GM12878 (cell line): ENCODE measurements at regions not wholly inside any gene's neighbourhood (a gene's known extent, or its start where the extent isn't known, plus 50 kb on each side); places are given as distances from the start of the nearest gene placed in this dataset.

Experiments used
- ATAC-seq: fragments of 200-7000 bp; cut with Tn5 transposase; 3 replicates; pipeline ENCODE4 v1.9.1; 2020; ENCODE audit warnings: mild to moderate bottlenecking, moderate library complexity
- BruUV-seq: library from RNA; stranded (reverse); fragments of 400-500 nt; replicated peaks from 2 replicates; lab custom pipeline; 2021; lab: Mats Ljungman, UMichigan
- CTCF ChIA-PET: fragments of 300-600 bp; sonication (Branson Sonifier 250); formaldehyde crosslinking; extraction: SDS; loops from one replicate; lab custom pipeline; 2021; ENCODE audit warnings: inconsistent platforms; lab: Yijun Ruan, JAX
- POLR2A ChIA-PET: fragments of 350-600 bp; formaldehyde crosslinking; extraction: SDS; loops from one replicate; lab custom pipeline; 2021; ENCODE audit warnings: inconsistent platforms; lab: Charles Lee
- RAD21 ChIA-PET: fragments of 300-600 bp; sonication (Branson Sonifier 250); formaldehyde crosslinking; loops from one replicate; lab custom pipeline; 2023; ENCODE audit warnings: antibody characterized with exemption; ENCODE audit not compliant: unreplicated experiment; lab: Charles Lee
- SMC1A ChIA-PET: fragments of 300-600 bp; sonication (Branson Sonifier 250); formaldehyde crosslinking; loops from one replicate; lab custom pipeline; 2023; ENCODE audit not compliant: unreplicated experiment, uncharacterized antibody; lab: Charles Lee
- DNase-seq: peaks from one replicate; pipeline ENCODE4 v3.0.0-alpha.2; 2011; ENCODE audit warnings: low read depth, low spot score
- FAIRE-seq: peaks from 3 replicates; lab custom pipeline; 2011; peaks lifted over from hg19 to GRCh38; lab: Jason Lieb, UNC
- H2AFZ ChIP-seq: 2 replicates; pipeline ENCODE4 v1.6.0; 2011; ENCODE audit warnings: low read depth, low read length, control low read depth; ENCODE audit not compliant: control insufficient read depth
- H3K27ac ChIP-seq: 2 replicates; pipeline ENCODE4 v1.5.1; 2011; ENCODE audit warnings: control low read depth; ENCODE audit not compliant: control insufficient read depth, insufficient read depth
- H3K27me3 ChIP-seq, 2 experiments: replicated peaks in 1 of 2; 2 replicates each; pipeline versions ENCODE4 v1.6.0 to v1.6.1; 2011; ENCODE audit warnings: low read length in 1 of 2; ENCODE audit not compliant: control insufficient read depth in 2 of 2, insufficient read depth in 2 of 2
- H3K36me3 ChIP-seq, 2 experiments: 2 replicates each; pipeline ENCODE4 v1.5.1; 2011; ENCODE audit warnings: low read length in 1 of 2; ENCODE audit not compliant: control insufficient read depth in 2 of 2, insufficient read depth in 2 of 2
- H3K4me1 ChIP-seq: 2 replicates; pipeline ENCODE4 v1.6.1; 2011; ENCODE audit warnings: mild to moderate bottlenecking, low read length, moderate library complexity, mixed read lengths; ENCODE audit not compliant: control insufficient read depth, insufficient read depth
- H3K4me2 ChIP-seq: 2 replicates; pipeline ENCODE4 v1.6.0; 2011; ENCODE audit warnings: control low read depth; ENCODE audit not compliant: control insufficient read depth, insufficient read depth
- H3K4me3 ChIP-seq: fragments of 200-600 bp; sonication (generic); 2 replicates; pipeline ENCODE4 v1.5.1; 2016
- H3K79me2 ChIP-seq: 2 replicates; pipeline ENCODE4 v1.6.0; 2011; ENCODE audit warnings: low read length; ENCODE audit not compliant: control insufficient read depth, insufficient read depth
- H3K9ac ChIP-seq: 2 replicates; pipeline ENCODE4 v1.8.0; 2011; ENCODE audit warnings: low read length, control low read depth, mixed read lengths; ENCODE audit not compliant: control insufficient read depth, insufficient read depth
- H3K9me3 ChIP-seq: replicated peaks from 3 replicates; pipeline ENCODE4 v1.5.1; 2011; ENCODE audit warnings: mild to moderate bottlenecking, low read length; ENCODE audit not compliant: control insufficient read depth, insufficient read depth
- H4K20me1 ChIP-seq: 2 replicates; pipeline ENCODE4 v1.6.0; 2011; ENCODE audit not compliant: control insufficient read depth, insufficient read depth
- ATF7 ChIP-seq: fragments of 450-650 bp; IDR thresholded peaks from 2 replicates; pipeline ENCODE4 v1.6.1; 2016; ENCODE audit warnings: low read depth, mild to moderate bottlenecking
- DPF2 ChIP-seq: fragments of 450-650 bp; IDR thresholded peaks from 2 replicates; pipeline ENCODE4 v1.6.1; 2017; ENCODE audit warnings: mild to moderate bottlenecking
- EED ChIP-seq: sonication (generic); IDR thresholded peaks from 2 replicates; pipeline ENCODE4 v1.6.1; 2016; ENCODE audit warnings: antibody characterized with exemption, low read depth
- JUND ChIP-seq: IDR thresholded peaks from 2 replicates; pipeline ENCODE4 v1.6.1; 2012; ENCODE audit warnings: low read depth, mild to moderate bottlenecking, low read length, improper control_type of control experiment, moderate library complexity
- NR2C2 ChIP-seq: IDR thresholded peaks from 2 replicates; pipeline ENCODE4 v1.6.1; 2011; ENCODE audit warnings: borderline replicate concordance, low read depth; ENCODE audit not compliant: control insufficient read depth, insufficient read length
- RELA ChIP-seq: fragments of 450-650 bp; IDR thresholded peaks from 2 replicates; pipeline ENCODE4 v1.8.0; 2014; ENCODE audit warnings: borderline replicate concordance; ENCODE audit not compliant: partially characterized antibody
- ZNF384 ChIP-seq: IDR thresholded peaks from 2 replicates; pipeline ENCODE4 v1.6.1; 2012; ENCODE audit warnings: low read depth, mild to moderate bottlenecking, low read length, improper control_type of control experiment, borderline replicate concordance
- WGBS: methylation state at CpG from one replicate; pipeline ENCODE4 v1.1.6; 2016; ENCODE audit warnings: low lambda C conversion rate; ENCODE audit not compliant: insufficient replicate concordance, insufficient coverage; ENCODE audit errors: missing lambda C conversion rate; 5-methylcytosine and 5-hydroxymethylcytosine counted together
- in situ Hi-C: fragments of 300-500 bp; cut with MboI; formaldehyde crosslinking; loops from 9 replicates; pipeline ENCODE4 v1.14.3; 2018; ENCODE audit warnings: mixed read lengths
- intact Hi-C: fragments of 100-400 bp; cut with micrococcal nuclease; formaldehyde crosslinking; loops from one replicate; pipeline ENCODE4 v1.14.2; 2022; ENCODE audit not compliant: unreplicated experiment
- TF ChIP-seq, protein P1 (sequence below), 3 experiments: IDR thresholded peaks in 2 of 3; conservative IDR thresholded peaks in 1 of 3; 2 replicates each; pipeline ENCODE4 v1.5.1; 2011; ENCODE audit warnings: low read depth in 3 of 3, low read length in 3 of 3, mild to moderate bottlenecking in 3 of 3, control low read depth in 2 of 3, moderate library complexity in 2 of 3, inconsistent platforms in 1 of 3, mixed read lengths in 1 of 3; ENCODE audit not compliant: control insufficient read depth in 2 of 3, insufficient read depth in 1 of 3; ENCODE audit errors: extremely low read depth in 1 of 3

DNA sequence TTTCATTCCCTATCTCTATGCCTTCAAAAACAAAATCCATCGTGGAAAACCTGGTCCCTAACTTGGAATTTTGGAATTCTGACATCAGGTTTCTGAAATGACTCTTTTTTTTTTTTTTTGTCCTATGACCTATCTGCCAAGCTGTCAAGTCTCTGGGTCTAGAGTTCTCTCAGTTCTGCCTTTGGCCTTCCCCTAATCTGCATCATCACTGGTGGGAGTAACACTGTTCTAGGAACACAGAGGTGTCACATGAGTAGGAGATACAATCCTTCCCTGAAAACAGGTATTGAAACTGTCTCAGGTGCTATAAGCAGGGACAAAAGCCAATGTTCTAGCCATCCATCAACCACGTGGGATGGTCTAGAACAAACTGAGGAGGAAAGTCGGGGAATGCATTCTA lies 142.0 kb upstream of the ATP1B1 start (continued):
- peak; percentile 49; the same call in 1 of the 2 replicates for TF ChIP-seq DPF2
- no peak for TF ChIP-seq JUND
- no peak for TF ChIP-seq EED
- TF ChIP-seq RELA = no peak

DNA sequence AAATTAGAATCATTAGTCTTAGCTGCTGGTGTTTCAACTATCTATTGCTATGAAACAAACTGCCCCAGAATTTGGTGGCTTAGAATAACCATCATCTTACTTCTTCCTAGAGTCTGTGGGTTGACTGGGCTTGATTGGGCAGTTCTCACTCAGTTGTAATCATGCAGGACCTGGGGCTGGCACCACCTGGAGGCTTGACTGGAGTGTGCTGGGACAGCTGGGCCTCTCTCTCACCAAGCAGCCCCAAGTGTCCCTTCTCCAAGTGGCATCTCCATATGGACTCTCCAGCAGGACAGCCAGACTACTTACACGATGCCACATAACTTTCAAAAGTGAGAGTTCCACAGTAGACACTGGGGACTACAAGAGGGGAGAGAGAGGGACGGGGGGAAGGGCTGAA lies 140.3 kb upstream of the ATP1B1 start:
- no peaks in the 10 kb centered on the region for H3K27me3 ChIP-seq
- SMC1A ChIA-PET = interaction anchor here (0.8 to 1.9 kb wide), 4 partner anchors 9 to 330 kb away, joined by 3 to 4 read pairs (median 3); no protein-coding TSS in a partner anchor
- H3K4me1 ChIP-seq = no peaks in the 10 kb centered on the region
- H2AFZ ChIP-seq = no peak overlapping the region
- H3K9ac ChIP-seq = no peak overlapping the region
- H3K4me2 ChIP-seq = no peak overlapping the region
- no peaks in the 10 kb centered on the region for H3K9me3 ChIP-seq
- no peak overlapping the region for H3K4me3 ChIP-seq
- intact Hi-C loops = no loop called here
- TF ChIP-seq, protein P1, sequence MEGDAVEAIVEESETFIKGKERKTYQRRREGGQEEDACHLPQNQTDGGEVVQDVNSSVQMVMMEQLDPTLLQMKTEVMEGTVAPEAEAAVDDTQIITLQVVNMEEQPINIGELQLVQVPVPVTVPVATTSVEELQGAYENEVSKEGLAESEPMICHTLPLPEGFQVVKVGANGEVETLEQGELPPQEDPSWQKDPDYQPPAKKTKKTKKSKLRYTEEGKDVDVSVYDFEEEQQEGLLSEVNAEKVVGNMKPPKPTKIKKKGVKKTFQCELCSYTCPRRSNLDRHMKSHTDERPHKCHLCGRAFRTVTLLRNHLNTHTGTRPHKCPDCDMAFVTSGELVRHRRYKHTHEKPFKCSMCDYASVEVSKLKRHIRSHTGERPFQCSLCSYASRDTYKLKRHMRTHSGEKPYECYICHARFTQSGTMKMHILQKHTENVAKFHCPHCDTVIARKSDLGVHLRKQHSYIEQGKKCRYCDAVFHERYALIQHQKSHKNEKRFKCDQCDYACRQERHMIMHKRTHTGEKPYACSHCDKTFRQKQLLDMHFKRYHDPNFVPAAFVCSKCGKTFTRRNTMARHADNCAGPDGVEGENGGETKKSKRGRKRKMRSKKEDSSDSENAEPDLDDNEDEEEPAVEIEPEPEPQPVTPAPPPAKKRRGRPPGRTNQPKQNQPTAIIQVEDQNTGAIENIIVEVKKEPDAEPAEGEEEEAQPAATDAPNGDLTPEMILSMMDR (IDR thresholded peaks at IDR 0.05 in 2 of 3, conservative IDR thresholded peaks at IDR 0.05 in 1 of 3; ENCODE audit: control insufficient read depth in 2 of 3, extremely low read depth in 1 of 3, insufficient read depth in 1 of 3, low read depth in 3 of 3, low read length in 3 of 3) = no peak
- TF ChIP-seq NR2C2 (no peak), ATF7 (no peak), ZNF384 (no peak)
- TF ChIP-seq, all 136 proteins: peak for 0
- ChIA-PET CTCF (no interaction called here), POLR2A (interaction anchor here (0.7 kb wide), 1 partner anchor 197 kb away, joined by 3 read pairs; no protein-coding TSS in a partner anchor), RAD21 (interaction anchor here (0.8 to 1.4 kb wide), 3 partner anchors 61 to 143 kb away, joined by 3 to 4 read pairs (median 3); no protein-coding TSS in a partner anchor)
- no peak overlapping the region for H3K27ac ChIP-seq
- DNase-seq = no peak
- no TSS peak for BruUV-seq
- WGBS = 0% methylated on average over 2 of the region's 2 CpGs
- H3K79me2 ChIP-seq = no peaks in the 10 kb centered on the region
- no peaks in the 10 kb centered on the region for H4K20me1 ChIP-seq
- H3K36me3 ChIP-seq = no peaks in the 10 kb centered on the region
- FAIRE-seq = no peak
- ATAC-seq = no peak
- in situ Hi-C loops = no loop called here
